Psoas muscle (tissue), 7 donors: ENCODE measurements at regions not wholly inside any gene's neighbourhood (a gene's known extent, or its start where the extent isn't known, plus 50 kb on each side); places are given as distances from the start of the nearest gene placed in this dataset.

ENCODE experiments used
- ATAC-seq, 4 donors: fragments of 200-7000 bp; cut with Tn5 transposase; one replicate each; pipeline ENCODE4 v1.9.1; 2020; ENCODE audit warnings: moderate library complexity in 3 of 4, mild to moderate bottlenecking in 2 of 4
- DNase-seq, 2 donors: peaks; one replicate each; pipeline ENCODE4 v3.0.0-alpha.2; 2020
- H3K27ac ChIP-seq: fragments of 200-600 bp; one replicate; pipeline ENCODE4 v1.8.0; 2022
- H3K27me3 ChIP-seq, 3 donors: fragments of 200-600 bp in 1 of 3; one replicate each; pipeline versions ENCODE4 v1.6.1 to v1.8.0; 2013 to 2022; ENCODE audit warnings: low read length in 2 of 3, mild to moderate bottlenecking in 2 of 3, moderate library complexity in 1 of 3; ENCODE audit not compliant: insufficient read depth in 3 of 3
- H3K36me3 ChIP-seq, 2 donors: fragments of 200-600 bp in 1 of 2; one replicate each; pipeline versions ENCODE4 v1.6.1 to v1.8.0; 2013 to 2022; ENCODE audit warnings: low read depth in 1 of 2, mild to moderate bottlenecking in 1 of 2, moderate library complexity in 1 of 2; ENCODE audit not compliant: insufficient read depth in 1 of 2
- H3K4me1 ChIP-seq: fragments of 200-600 bp; one replicate; pipeline ENCODE4 v1.8.0; 2022
- H3K4me3 ChIP-seq: fragments of 200-600 bp; one replicate; pipeline ENCODE4 v1.8.0; 2022; ENCODE audit warnings: mild to moderate bottlenecking
- H3K9me3 ChIP-seq: fragments of 200-600 bp; one replicate; pipeline ENCODE4 v1.8.0; 2022
- CTCF ChIP-seq: fragments of 200-600 bp; IDR thresholded peaks from one replicate; pipeline ENCODE4 v1.8.0; 2022; ENCODE audit warnings: antibody characterized with exemption
- WGBS, 3 donors: extraction: QIAGEN DNeasy Blood & Tissue Kit; methylation state at CpG; one replicate each; pipeline versions ENCODE4 v1.1.6 to v1.1.7; 2013; 5-methylcytosine and 5-hydroxymethylcytosine counted together
- intact Hi-C, 2 donors: fragments of 100-400 bp; cut with DNase I; formaldehyde crosslinking; loops; one replicate each; pipeline versions ENCODE4 v1.11.0 to v1.14.2; 2022
- donor health status: healthy with polysubstance abuse.
- donor health status: DM: no; HTN: no; CAD: no; lungs with moderate emphysema.
- donor health status: Bipolar disorder and iron deficiency.
- donor health status: healthy.
- donor health status: DM: yes; HTN: yes; CAD: no.
- donor health status: DM: no; HTN: no; CAD: no.
- donor health status: DM: yes; HTN: yes; CAD: no.

- WGBS, 3 donors = 94 to 97% (median 96%) methylated on average over 10 of the region's 10 CpGs
- no peak overlapping the region for H3K4me3 ChIP-seq
- no peaks in the 10 kb centered on the region for H3K36me3 ChIP-seq
- intact Hi-C loops = no loop called here
- H3K9me3 ChIP-seq = no peaks in the 10 kb centered on the region
- H3K27me3 ChIP-seq = no peaks in the 10 kb centered on the region
- ATAC-seq (no peak), DNase-seq (no peak)
- no peaks in the 10 kb centered on the region for H3K4me1 ChIP-seq
- no peak overlapping the region for H3K27ac ChIP-seq
- TF ChIP-seq CTCF = no peak
Measured at GRCh38 chr15:93413745-93414144, 324.7 kb upstream of the RGMA start.

GRCh38 chr15:93399121-93399520 lies 310.1 kb upstream of the RGMA start:
- no peaks in the 10 kb centered on the region for H3K36me3 ChIP-seq
- no peak overlapping the region for H3K4me3 ChIP-seq
- DNase-seq (no peak), ATAC-seq (peak in 3 of 4 donors; percentile 63 to 85 (median 83))
- no peaks in the 10 kb centered on the region for H3K9me3 ChIP-seq
- TF ChIP-seq CTCF = peak; percentile 14
- intact Hi-C loops = loop anchor here (5.0 to 10.0 kb wide), 2 partner anchors 218 to 804 kb away; no protein-coding TSS in a partner anchor
- no peak overlapping the region for H3K27ac ChIP-seq
- 60 to 72% (median 61%) methylated on average over 3 of the region's 3 CpGs for WGBS, 3 donors
- no peaks in the 10 kb centered on the region for H3K27me3 ChIP-seq
- H3K4me1 ChIP-seq = no peaks in the 10 kb centered on the region

GRCh38 chr15:93389211-93389610 lies 300.2 kb upstream of the RGMA start:
- Histone ChIP-seq H3K27ac (no peak overlapping the region), H3K36me3 (no peaks in the 10 kb centered on the region), H3K9me3 (no peaks in the 10 kb centered on the region), H3K4me3 (no peak overlapping the region), H3K4me1 (no peaks in the 10 kb centered on the region), H3K27me3 (no peaks in the 10 kb centered on the region)
- intact Hi-C loops = no loop called here
- no peak for DNase-seq
- ATAC-seq = no peak
- WGBS, 3 donors = 60 to 74% (median 71%) methylated on average over 5 of the region's 5 CpGs
- no peak for TF ChIP-seq CTCF

- Histone ChIP-seq H3K9me3 (no peaks in the 10 kb centered on the region), H3K27me3 (no peaks in the 10 kb centered on the region), H3K27ac (no peak overlapping the region), H3K4me1 (no peaks in the 10 kb centered on the region), H3K4me3 (no peak overlapping the region), H3K36me3 (no peaks in the 10 kb centered on the region)
- DNase-seq (no peak), ATAC-seq (no peak)
- no peak for TF ChIP-seq CTCF
- WGBS, 3 donors = 82 to 94% (median 91%) methylated on average over 2 of the region's 2 CpGs
- intact Hi-C loops = no loop called here
Measured at GRCh38 chr15:93384886-93385285, 295.9 kb upstream of the RGMA start.

GRCh38 chr15:93382200-93382820 lies 293.3 kb upstream of the RGMA start:
- DNase-seq (no peak), ATAC-seq (no peak)
- Histone ChIP-seq H3K36me3 (no peaks in the 10 kb centered on the region), H3K27me3 (no peaks in the 10 kb centered on the region), H3K4me3 (no peak overlapping the region), H3K27ac (no peak overlapping the region), H3K4me1 (no peaks in the 10 kb centered on the region), H3K9me3 (no peaks in the 10 kb centered on the region)
- intact Hi-C loops = no loop called here
- WGBS, 3 donors = 19 to 30% (median 26%) methylated on average over 9 of the region's 9 CpGs
- no peak for TF ChIP-seq CTCF
